ENCODE measurements at regions not wholly inside any gene's neighbourhood (a gene's known extent, or its start where the extent isn't known, plus 50 kb on each side); places are given as distances from the start of the nearest gene placed in this dataset.
"Not testable (repeated sequence)": the region's sequence is repeated elsewhere in the genome, so short reads cannot be mapped to it uniquely, and the experiment has no call there.

GRCh38 chr16:18263046-18263445 lies 73.5 kb downstream of the NPIPA8 start:
- not testable (repeated sequence) for H3K9me3 Mint-ChIP-seq; H3K27me3 Mint-ChIP-seq (ENCODE audit: insufficient read depth); DNase-seq (ENCODE audit: low spot score)

GRCh38 chr16:18261848-18262247 lies 74.7 kb downstream of the NPIPA8 start:
- H3K4me1 Mint-ChIP-seq (ENCODE audit: low read depth); H3K27ac Mint-ChIP-seq; DNase-seq (ENCODE audit: low spot score); H3K9me3 Mint-ChIP-seq; H3K36me3 Mint-ChIP-seq (ENCODE audit: low read depth); H3K27me3 Mint-ChIP-seq (ENCODE audit: insufficient read depth); intact Hi-C loops (cut with micrococcal nuclease); H3K4me3 Mint-ChIP-seq: not testable (repeated sequence)

More at GRCh38 chr16:18263046-18263445, 73.5 kb downstream of the NPIPA8 start:
- H3K36me3 Mint-ChIP-seq (ENCODE audit: low read depth); H3K4me1 Mint-ChIP-seq (ENCODE audit: low read depth); H3K27ac Mint-ChIP-seq; intact Hi-C loops (cut with micrococcal nuclease); H3K4me3 Mint-ChIP-seq: not testable (repeated sequence)

- not testable (repeated sequence) for H3K36me3 Mint-ChIP-seq (ENCODE audit: low read depth); H3K4me3 Mint-ChIP-seq; H3K27ac Mint-ChIP-seq
Observed at GRCh38 chr16:18259496-18260176, 76.9 kb downstream of the NPIPA8 start.

GRCh38 chr16:18252943-18253342 lies 83.6 kb downstream of the NPIPA8 start:
- H3K36me3 Mint-ChIP-seq (ENCODE audit: low read depth); H3K27ac Mint-ChIP-seq; intact Hi-C loops (cut with micrococcal nuclease); H3K9me3 Mint-ChIP-seq; H3K4me3 Mint-ChIP-seq; DNase-seq (ENCODE audit: low spot score); H3K27me3 Mint-ChIP-seq (ENCODE audit: insufficient read depth); H3K4me1 Mint-ChIP-seq (ENCODE audit: low read depth): not testable (repeated sequence)

More at GRCh38 chr16:18259496-18260176, 76.9 kb downstream of the NPIPA8 start:
- H3K27me3 Mint-ChIP-seq (ENCODE audit: insufficient read depth); H3K9me3 Mint-ChIP-seq; DNase-seq (ENCODE audit: low spot score); H3K4me1 Mint-ChIP-seq (ENCODE audit: low read depth); intact Hi-C loops (cut with micrococcal nuclease): not testable (repeated sequence)

- H3K4me3 Mint-ChIP-seq; H3K27me3 Mint-ChIP-seq (ENCODE audit: insufficient read depth); H3K27ac Mint-ChIP-seq; intact Hi-C loops (cut with micrococcal nuclease); H3K9me3 Mint-ChIP-seq; H3K36me3 Mint-ChIP-seq (ENCODE audit: low read depth); DNase-seq (ENCODE audit: low spot score); H3K4me1 Mint-ChIP-seq (ENCODE audit: low read depth): not testable (repeated sequence)
Observed at GRCh38 chr16:18230505-18230904, 106.0 kb downstream of the NPIPA8 start.

- not testable (repeated sequence) for H3K4me3 Mint-ChIP-seq; DNase-seq (ENCODE audit: low spot score); H3K9me3 Mint-ChIP-seq
Observed at GRCh38 chr16:18222054-18223009, 114.2 kb downstream of the NPIPA8 start.

GRCh38 chr16:18217741-18218140 lies 118.8 kb downstream of the NPIPA8 start:
- H3K36me3 Mint-ChIP-seq (ENCODE audit: low read depth); H3K4me3 Mint-ChIP-seq; DNase-seq (ENCODE audit: low spot score); H3K27ac Mint-ChIP-seq; H3K9me3 Mint-ChIP-seq; intact Hi-C loops (cut with micrococcal nuclease); H3K27me3 Mint-ChIP-seq (ENCODE audit: insufficient read depth); H3K4me1 Mint-ChIP-seq (ENCODE audit: low read depth): not testable (repeated sequence)

More at GRCh38 chr16:18222054-18223009, 114.2 kb downstream of the NPIPA8 start:
- H3K27me3 Mint-ChIP-seq (ENCODE audit: insufficient read depth); H3K4me1 Mint-ChIP-seq (ENCODE audit: low read depth); H3K36me3 Mint-ChIP-seq (ENCODE audit: low read depth); H3K27ac Mint-ChIP-seq; intact Hi-C loops (cut with micrococcal nuclease): not testable (repeated sequence)

- H3K36me3 Mint-ChIP-seq (ENCODE audit: low read depth); DNase-seq (ENCODE audit: low spot score); H3K27ac Mint-ChIP-seq; H3K27me3 Mint-ChIP-seq (ENCODE audit: insufficient read depth); H3K9me3 Mint-ChIP-seq; H3K4me3 Mint-ChIP-seq; H3K4me1 Mint-ChIP-seq (ENCODE audit: low read depth); intact Hi-C loops (cut with micrococcal nuclease): not testable (repeated sequence)
Observed at GRCh38 chr16:18216814-18217213, 119.7 kb downstream of the NPIPA8 start.

GRCh38 chr16:18213810-18214209 lies 122.7 kb downstream of the NPIPA8 start:
- H3K27ac Mint-ChIP-seq; H3K36me3 Mint-ChIP-seq (ENCODE audit: low read depth); H3K4me3 Mint-ChIP-seq; H3K27me3 Mint-ChIP-seq (ENCODE audit: insufficient read depth); intact Hi-C loops (cut with micrococcal nuclease); H3K4me1 Mint-ChIP-seq (ENCODE audit: low read depth); DNase-seq (ENCODE audit: low spot score); H3K9me3 Mint-ChIP-seq: not testable (repeated sequence)

GRCh38 chr16:18211505-18211904 lies 125.0 kb downstream of the NPIPA8 start:
- intact Hi-C loops (cut with micrococcal nuclease); H3K36me3 Mint-ChIP-seq (ENCODE audit: low read depth); H3K9me3 Mint-ChIP-seq; H3K4me3 Mint-ChIP-seq; H3K27ac Mint-ChIP-seq; H3K4me1 Mint-ChIP-seq (ENCODE audit: low read depth); DNase-seq (ENCODE audit: low spot score); H3K27me3 Mint-ChIP-seq (ENCODE audit: insufficient read depth): not testable (repeated sequence)

- H3K9me3 Mint-ChIP-seq; H3K27me3 Mint-ChIP-seq (ENCODE audit: insufficient read depth); H3K27ac Mint-ChIP-seq; DNase-seq (ENCODE audit: low spot score); intact Hi-C loops (cut with micrococcal nuclease); H3K4me3 Mint-ChIP-seq; H3K4me1 Mint-ChIP-seq (ENCODE audit: low read depth); H3K36me3 Mint-ChIP-seq (ENCODE audit: low read depth): not testable (repeated sequence)
Observed at GRCh38 chr16:18204786-18205185, 131.8 kb downstream of the NPIPA8 start.

GRCh38 chr16:18204309-18204708 lies 132.2 kb downstream of the NPIPA8 start:
- H3K9me3 Mint-ChIP-seq; intact Hi-C loops (cut with micrococcal nuclease); H3K27ac Mint-ChIP-seq; H3K27me3 Mint-ChIP-seq (ENCODE audit: insufficient read depth); H3K36me3 Mint-ChIP-seq (ENCODE audit: low read depth); H3K4me1 Mint-ChIP-seq (ENCODE audit: low read depth); H3K4me3 Mint-ChIP-seq; DNase-seq (ENCODE audit: low spot score): not testable (repeated sequence)

- not testable (repeated sequence) for H3K27me3 Mint-ChIP-seq (ENCODE audit: insufficient read depth)
Observed at GRCh38 chr16:18201511-18201910, 135.0 kb downstream of the NPIPA8 start.

More at GRCh38 chr16:18201511-18201910, 135.0 kb downstream of the NPIPA8 start:
- H3K4me3 Mint-ChIP-seq; intact Hi-C loops (cut with micrococcal nuclease); H3K27ac Mint-ChIP-seq; H3K4me1 Mint-ChIP-seq (ENCODE audit: low read depth); DNase-seq (ENCODE audit: low spot score); H3K9me3 Mint-ChIP-seq; H3K36me3 Mint-ChIP-seq (ENCODE audit: low read depth): not testable (repeated sequence)

Measured in activated T-helper 1 cell treated with anti-CD3 and anti-CD28 coated beads, Interleukin-12 subunit alpha, Interleukin-12 subunit beta, Interleukin-2, Interleukin-4 antibody, amounts not matched to agents 30 ng/mL and 10 ng/mL and 1 ng/mL, durations not matched to agents 14 hours and 24 hours and 36 hours (primary cell).